Fibroblast of gingiva (primary cell): ENCODE measurements at regions not wholly inside any gene's neighbourhood (a gene's known extent, or its start where the extent isn't known, plus 50 kb on each side); places are given as distances from the start of the nearest gene placed in this dataset.
"Not testable (repeated sequence)": the region's sequence is repeated elsewhere in the genome, so short reads cannot be mapped to it uniquely, and the experiment has no call there.

Experiments
- DNase-seq: peaks from one replicate; pipeline ENCODE4 v3.0.0-alpha.2; 2011; ENCODE audit warnings: low read depth

- no peak for DNase-seq
These were observed 213.5 kb upstream of the IRF2BP2 start for GRCh38 chr1:234823191-234824176.

GRCh38 chr1:234821840-234822239 lies 211.9 kb upstream of the IRF2BP2 start:
- no peak for DNase-seq

GRCh38 chr1:234820597-234820996 lies 210.6 kb upstream of the IRF2BP2 start:
- no peak for DNase-seq

- DNase-seq = not testable (repeated sequence)
These were observed 209.9 kb upstream of the IRF2BP2 start for GRCh38 chr1:234819845-234820244.

GRCh38 chr1:234818040-234818387 lies 208.0 kb upstream of the IRF2BP2 start:
- DNase-seq = not testable (repeated sequence)

GRCh38 chr1:234817313-234818039 lies 207.5 kb upstream of the IRF2BP2 start:
- not testable (repeated sequence) for DNase-seq

- DNase-seq = peak; percentile 54
These were observed 206.9 kb upstream of the IRF2BP2 start for GRCh38 chr1:234816864-234817263.

- DNase-seq = peak; percentile 18
These were observed 206.3 kb upstream of the IRF2BP2 start for GRCh38 chr1:234816186-234816851.

GRCh38 chr1:234815295-234815815 lies 205.4 kb upstream of the IRF2BP2 start:
- not testable (repeated sequence) for DNase-seq

- not testable (repeated sequence) for DNase-seq
These were observed 204.3 kb upstream of the IRF2BP2 start for GRCh38 chr1:234814235-234814634.

GRCh38 chr1:234811824-234812223 lies 201.8 kb upstream of the IRF2BP2 start:
- peak; percentile 93 for DNase-seq

- DNase-seq = not testable (repeated sequence)
These were observed 200.7 kb upstream of the IRF2BP2 start for GRCh38 chr1:234810726-234811125.

- not testable (repeated sequence) for DNase-seq
These were observed 199.9 kb upstream of the IRF2BP2 start for GRCh38 chr1:234809854-234810245.

- DNase-seq = peak; percentile 19
These were observed 199.2 kb upstream of the IRF2BP2 start for GRCh38 chr1:234808943-234809853.

- not testable (repeated sequence) for DNase-seq
These were observed 198.5 kb upstream of the IRF2BP2 start for GRCh38 chr1:234808459-234808858.

GRCh38 chr1:234807705-234808104 lies 197.7 kb upstream of the IRF2BP2 start:
- not testable (repeated sequence) for DNase-seq

- DNase-seq = not testable (repeated sequence)
These were observed 192.6 kb upstream of the IRF2BP2 start for GRCh38 chr1:234802586-234802985.

- DNase-seq = not testable (repeated sequence)
These were observed 191.7 kb upstream of the IRF2BP2 start for GRCh38 chr1:234801636-234802035.

- DNase-seq = not testable (repeated sequence)
These were observed 191.2 kb upstream of the IRF2BP2 start for GRCh38 chr1:234801147-234801546.

- DNase-seq = not testable (repeated sequence)
These were observed 190.6 kb upstream of the IRF2BP2 start for GRCh38 chr1:234800563-234800962.
